ENCODE measurements at regions not wholly inside any gene's neighbourhood (a gene's known extent, or its start where the extent isn't known, plus 50 kb on each side); places are given as distances from the start of the nearest gene placed in this dataset.
A peak's percentile ranks its signal among the peaks of the same experiment; 100 is the strongest.
"Not testable (repeated sequence)": the region's sequence is repeated elsewhere in the genome, so short reads cannot be mapped to it uniquely, and the experiment has no call there.

DNA sequence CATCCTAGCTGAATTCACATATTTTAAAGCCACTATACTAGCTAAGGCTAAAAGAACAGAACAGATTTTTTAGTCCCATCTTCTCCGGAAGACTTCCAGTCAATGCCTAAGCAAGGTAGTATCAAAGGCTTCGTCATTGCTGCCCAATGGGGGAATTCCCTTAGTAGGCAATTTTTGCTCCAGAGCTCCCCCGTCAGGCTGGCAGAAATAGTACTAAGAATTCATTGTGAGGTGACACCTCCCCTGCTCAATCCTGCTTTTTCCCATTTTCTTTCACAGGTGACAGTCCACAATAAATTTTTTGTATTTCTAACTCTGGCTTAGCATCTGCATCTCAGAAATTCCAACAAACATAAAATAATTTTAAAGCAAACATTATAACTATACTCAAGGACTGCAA is 52.8 kb upstream of the SRSF6 start:
- DNase-seq = no peak

DNA sequence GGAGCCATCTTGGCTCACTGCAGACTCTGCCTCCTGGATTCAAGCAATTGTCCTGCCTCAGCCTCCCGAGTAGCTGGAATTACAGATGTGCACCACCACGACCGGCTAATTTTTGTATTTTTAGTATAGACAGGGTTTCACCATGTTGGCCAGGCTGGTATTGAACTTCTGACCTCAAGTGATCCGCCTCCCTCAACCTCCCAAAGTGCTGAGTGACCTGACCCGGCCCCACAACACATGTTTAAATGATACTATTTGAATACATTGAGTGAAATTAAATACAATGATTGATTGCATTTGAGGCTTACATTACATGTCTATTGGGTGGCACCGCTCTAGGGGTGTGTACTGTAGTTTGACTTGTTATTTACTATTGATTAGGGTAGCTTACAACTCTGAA is 56.8 kb upstream of the SRSF6 start:
- DNase-seq = not testable (repeated sequence)

DNA sequence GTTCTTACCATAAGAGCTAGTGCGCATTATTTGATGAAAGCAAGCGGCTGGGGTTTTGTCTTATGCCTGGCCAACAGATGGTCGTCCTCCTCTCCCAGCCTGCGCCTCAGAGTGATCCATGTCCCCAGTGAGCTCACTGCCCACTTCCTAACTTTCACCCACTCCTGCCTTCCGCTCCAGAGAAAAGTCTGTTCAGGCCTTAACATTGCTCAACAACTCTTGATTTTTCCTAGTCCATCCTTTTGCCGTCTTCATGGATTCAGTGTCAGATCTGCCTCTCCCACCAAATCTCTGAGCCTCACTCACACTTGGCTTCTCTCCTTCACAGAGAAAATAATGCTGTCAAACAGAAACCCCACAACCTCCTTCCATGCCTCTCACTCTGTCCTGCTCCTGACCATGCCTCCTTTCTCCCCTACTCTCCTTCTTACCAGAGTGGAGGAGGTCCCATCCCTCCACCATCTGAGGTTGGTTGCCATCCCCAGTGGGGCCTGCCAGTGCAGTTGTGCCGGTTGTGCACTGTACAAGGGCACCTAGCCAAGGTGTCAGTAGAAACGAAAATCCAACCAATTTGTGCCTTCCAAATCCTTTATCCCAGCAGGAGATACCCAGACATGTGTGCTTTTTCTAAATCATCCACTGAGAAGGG is 58.9 kb upstream of the SRSF6 start:
- DNase-seq = no peak

DNA sequence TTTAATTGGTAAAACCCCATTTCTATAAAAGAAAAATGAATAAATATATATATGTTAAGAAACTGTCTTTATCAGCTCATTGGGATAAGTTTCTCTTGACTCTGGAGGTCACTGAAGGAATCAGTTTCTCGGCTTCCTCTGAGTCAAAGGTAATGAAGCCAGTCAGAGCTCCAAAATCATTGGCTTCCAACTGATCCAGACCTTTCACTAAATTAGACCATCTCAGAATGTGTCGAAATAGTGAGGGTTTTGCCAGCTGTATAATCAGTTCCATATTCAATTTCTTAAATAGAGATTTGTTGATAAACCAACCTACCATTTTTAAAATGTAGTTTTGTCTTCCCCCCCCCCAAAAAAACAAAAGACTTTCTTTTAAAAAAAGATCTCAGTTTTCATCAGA is 60.5 kb upstream of the SRSF6 start:
- no peak for DNase-seq

DNA sequence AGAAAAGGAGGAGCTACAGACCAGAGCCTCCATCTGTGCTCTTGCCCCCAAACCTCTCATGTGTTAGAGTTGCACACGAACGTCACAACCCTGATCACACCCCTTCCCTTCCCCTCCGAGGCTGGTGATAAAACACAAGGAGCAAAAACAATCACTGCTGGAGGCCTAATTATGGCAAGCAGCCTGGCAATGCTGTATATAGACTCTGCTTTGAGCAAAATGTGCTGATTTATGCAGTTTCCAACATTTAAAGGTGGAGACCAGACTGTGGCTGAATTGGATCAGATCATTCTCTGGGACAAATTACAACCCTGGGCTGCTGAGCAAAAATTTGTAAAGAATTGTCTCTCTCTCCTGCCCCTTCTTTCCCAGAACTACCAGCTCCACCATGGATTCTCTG is 64.6 kb upstream of the SRSF6 start:
- DNase-seq = no peak

DNA sequence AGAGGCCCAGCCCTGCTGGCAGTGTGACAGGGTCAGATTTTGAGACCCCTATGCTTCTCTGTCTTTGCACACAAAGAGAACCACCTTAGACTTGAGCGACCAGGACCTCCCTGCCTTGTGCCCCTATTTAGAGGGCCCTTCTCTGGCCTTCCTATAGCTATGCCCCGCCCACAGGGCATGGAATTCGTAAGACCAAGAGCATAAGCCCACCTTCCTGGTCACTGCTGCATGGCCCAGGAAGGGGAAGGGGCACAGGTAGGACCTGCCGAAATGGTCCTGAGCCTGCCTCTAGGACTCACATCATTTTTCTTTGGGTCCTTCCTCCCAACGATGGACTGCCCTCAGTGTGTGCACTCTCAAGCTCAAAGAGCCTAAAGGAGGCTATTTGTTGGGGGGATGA is 65.1 kb upstream of the SRSF6 start:
- DNase-seq = no peak

DNA sequence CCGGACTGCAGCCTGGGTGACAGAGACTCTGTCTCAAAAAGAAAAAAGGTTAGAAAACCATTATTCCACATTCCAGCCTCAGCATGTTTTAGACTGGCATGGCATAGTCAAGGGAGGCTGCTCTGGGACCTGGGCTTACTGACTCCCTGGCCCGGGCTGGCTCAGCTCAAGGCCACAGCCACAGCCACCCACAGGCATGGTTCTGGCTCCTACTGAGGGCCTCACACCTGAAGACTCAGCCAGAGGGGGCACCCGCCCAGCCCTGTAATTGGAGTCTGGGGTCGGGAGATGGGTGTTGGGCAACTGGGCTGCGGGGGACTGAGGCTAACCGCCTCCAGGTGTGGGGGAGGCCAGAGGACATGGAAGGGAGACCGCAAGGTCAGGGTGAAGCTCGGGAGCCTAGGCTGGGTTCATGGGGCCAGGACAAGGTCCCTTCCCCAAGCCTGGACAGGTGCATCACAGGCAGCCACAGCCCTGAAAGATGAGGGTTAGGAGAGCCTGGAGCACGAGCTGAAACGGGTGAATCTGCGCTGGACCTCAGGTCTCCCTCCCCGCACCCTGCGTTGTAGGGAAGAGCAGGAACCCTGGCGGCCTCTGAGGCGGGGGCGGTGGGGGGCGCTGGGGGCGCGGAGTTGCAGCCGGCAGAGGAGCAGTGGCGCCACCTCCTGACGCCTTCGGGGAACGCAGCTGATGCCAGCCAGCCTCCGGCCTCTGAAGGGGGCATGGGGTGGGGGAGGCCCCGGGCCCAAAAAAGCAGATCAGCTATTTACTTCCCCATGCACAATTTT is 67.7 kb upstream of the SRSF6 start:
- no peak for DNase-seq

DNA sequence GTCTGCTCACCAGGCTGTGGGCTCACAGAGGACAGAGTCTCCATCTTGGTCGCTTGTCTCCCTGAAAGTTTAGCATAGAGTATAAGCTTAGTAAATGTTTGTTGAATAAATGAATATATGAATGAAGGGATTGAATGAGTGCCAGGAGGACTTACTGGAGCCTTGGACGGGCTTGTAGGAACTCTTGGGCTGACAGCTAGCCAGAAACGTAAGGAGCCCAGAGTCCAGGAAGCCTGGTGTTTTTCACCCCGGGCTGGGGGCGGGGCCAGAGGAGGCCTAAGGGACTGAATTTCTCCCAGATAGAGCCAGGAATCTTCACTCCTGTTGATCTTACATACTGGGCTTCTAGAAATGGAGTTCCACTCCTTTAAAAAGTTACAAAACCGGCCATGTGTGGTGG is 68.5 kb upstream of the SRSF6 start:
- DNase-seq = no peak

DNA sequence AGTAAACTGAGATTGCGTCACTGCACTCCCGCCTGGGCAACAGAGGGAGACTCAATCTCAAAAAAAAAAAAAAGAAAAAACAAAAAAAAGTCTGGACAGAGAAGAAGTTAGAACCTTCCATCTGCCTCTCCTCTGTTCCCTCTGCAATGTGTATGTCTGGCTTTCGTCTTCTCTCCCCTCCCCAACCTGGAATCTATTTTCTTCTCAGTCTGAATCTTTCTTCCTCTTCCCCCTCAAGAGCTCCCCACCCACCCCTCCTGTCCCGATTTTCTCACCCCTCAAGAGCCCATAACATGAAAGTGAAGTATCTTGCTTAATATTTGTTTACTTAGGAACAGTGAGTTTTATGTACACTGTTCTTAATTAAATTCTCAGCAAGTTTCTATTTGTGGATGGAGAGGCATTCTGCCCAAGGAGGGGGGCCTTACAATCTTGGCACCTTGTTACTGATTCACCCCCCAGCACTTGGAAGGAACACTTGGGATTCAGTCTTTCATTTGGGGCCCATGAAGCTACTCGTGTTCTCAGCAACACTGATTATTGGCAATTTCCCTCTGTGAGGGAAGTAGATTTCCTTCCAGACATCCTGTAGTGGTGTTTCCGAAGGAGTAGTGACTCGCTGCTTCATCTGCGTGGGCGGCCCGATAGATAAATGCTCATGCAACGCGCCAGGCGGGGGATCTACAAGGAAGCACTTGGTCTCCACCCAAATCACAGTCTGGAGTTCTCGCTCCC is 69.3 kb upstream of the SRSF6 start:
- no peak for DNase-seq

DNA sequence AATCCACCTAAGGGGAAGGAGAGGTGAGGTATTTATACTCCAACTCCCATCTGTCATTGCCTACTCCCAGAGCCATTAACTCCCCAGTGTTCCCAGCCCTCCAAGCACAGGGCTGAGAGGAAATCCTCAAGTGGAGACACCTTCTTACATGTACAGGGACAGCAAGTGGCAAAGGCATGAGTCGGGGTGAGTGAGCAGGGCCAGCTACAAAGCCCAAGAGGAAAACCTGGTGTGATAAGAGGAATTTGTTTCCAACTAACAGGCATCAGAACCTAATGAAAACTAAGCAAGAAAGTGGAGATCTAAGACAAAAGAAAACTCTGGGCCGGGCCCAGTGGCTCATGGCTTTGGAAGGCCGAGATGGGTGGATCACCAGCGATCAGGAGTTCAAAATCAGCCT is 70.0 kb upstream of the SRSF6 start:
- DNase-seq = no peak

DNA sequence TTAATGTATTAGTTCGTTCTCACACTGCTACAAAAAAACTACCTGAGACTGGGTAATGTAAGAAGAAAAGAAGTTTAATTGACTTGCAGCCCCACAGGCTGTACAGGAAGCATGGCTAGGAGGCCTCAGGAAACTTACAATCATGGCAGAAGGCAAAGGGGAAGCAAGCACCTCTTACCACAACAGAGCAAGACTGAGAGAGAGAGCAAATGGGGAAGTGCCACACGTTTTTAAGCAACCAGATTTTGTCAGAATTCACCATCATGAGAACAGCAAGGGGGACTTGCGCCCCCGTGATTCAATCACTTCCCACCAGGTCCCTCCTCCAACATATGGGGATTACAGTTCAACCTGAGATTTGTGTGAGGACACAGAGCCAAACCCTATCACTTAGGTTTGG is 70.8 kb upstream of the SRSF6 start:
- DNase-seq = no peak

GRCh38 chr20:43385914-43386313 is 71.8 kb upstream of the SRSF6 start:
- no peak for DNase-seq

GRCh38 chr20:43384101-43384940 is 73.4 kb upstream of the SRSF6 start:
- peak in 1 of 2 experiments; percentile 20 for DNase-seq

GRCh38 chr20:43383026-43383795 is 74.5 kb upstream of the SRSF6 start:
- DNase-seq = no peak

DNA sequence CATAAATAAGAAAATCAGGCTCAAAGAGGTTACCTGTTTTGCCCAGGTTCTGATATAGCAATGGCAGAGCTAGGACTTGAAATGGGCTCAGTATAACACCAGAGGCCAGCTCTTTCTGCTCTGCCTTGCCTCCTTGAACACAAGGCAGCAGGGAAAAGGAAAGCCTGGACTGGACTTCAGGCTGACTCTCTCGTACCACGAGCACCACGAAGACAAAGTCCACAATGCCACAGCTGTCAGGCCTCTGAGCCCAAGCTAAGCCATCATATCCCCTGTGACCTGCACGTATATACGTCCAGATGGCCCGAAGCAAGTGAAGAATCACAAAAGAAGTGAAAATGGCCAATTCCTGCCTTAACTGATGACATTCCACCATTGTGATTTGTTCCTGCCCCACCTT is 75.6 kb upstream of the SRSF6 start:
- DNase-seq = not testable (repeated sequence)

DNA sequence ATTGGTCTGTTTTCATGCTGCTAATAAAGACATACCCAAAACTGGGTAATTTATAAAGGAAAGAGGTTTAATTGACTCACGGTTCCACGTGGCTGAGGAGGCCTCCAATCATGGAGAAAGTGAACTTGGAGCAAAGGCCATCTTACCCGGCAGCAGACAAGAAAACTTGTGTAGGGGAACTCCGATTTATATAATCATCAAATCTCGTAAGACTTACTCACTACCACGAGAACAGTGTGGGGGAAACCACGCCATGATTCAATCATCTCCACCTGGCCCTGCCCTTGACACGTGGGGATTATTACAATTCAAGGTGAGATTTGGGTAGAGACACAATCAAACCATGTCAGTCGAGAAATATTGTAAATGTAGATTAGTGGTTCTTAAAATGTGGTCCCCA is 76.2 kb upstream of the SRSF6 start:
- not testable (repeated sequence) for DNase-seq

GRCh38 chr20:43379239-43379917 is 78.3 kb upstream of the SRSF6 start:
- no peak for DNase-seq

DNA sequence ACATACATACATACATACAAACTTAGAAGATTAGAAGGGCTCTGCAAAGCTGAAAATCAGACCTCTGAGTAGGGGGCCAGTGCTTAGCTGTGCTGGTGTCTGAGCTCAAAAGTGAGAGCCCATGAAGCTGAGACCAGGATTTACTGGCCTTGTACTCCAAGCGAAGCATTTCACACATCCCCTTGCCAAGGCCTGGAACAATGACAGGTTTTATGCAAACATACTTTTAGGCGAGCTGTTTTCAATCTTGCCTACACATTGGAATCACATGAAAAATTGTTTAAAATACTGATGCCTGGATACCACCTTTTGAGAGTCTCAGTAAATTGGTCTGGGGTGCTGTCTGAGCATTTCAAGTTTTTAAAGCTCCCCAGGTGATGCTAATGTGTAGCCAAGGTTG is 80.9 kb upstream of the SRSF6 start:
- DNase-seq = no peak

- DNase-seq = no peak
Measured at GRCh38 chr20:43375591-43375990, 82.1 kb upstream of the SRSF6 start.

GRCh38 chr20:43372051-43372450 is 85.6 kb upstream of the SRSF6 start:
- no peak for DNase-seq

GRCh38 chr20:43365691-43366090 is 92.0 kb upstream of the SRSF6 start:
- no peak for DNase-seq

- DNase-seq = no peak
Measured at GRCh38 chr20:43364001-43364400, 93.7 kb upstream of the SRSF6 start.

Data from NCI-H446 (cell line).